Type B pancreatic cell (in vitro differentiated cells): ENCODE measurements at regions not wholly inside any gene's neighbourhood (a gene's known extent, or its start where the extent isn't known, plus 50 kb on each side); places are given as distances from the start of the nearest gene placed in this dataset.

Source experiments
- DNase-seq: peaks from one replicate; pipeline ENCODE4 v3.0.0; 2021; ENCODE audit warnings: mixed read lengths; ENCODE audit not compliant: unreplicated experiment; ENCODE audit errors: extremely low spot score
- H3K27ac Mint-ChIP-seq: 2 replicates; pipeline ENCODE4 v1.8.0; 2021; ENCODE audit warnings: mild to moderate bottlenecking, mixed read lengths
- H3K27me3 Mint-ChIP-seq: 2 replicates; pipeline ENCODE4 v1.8.0; 2021; ENCODE audit warnings: mixed read lengths
- H3K36me3 Mint-ChIP-seq: 2 replicates; pipeline ENCODE4 v1.8.0; 2021; ENCODE audit warnings: mixed read lengths
- H3K4me1 Mint-ChIP-seq: one replicate; pipeline ENCODE4 v1.8.0; 2021; ENCODE audit warnings: mixed read lengths; ENCODE audit not compliant: unreplicated experiment
- H3K4me3 Mint-ChIP-seq: 2 replicates; pipeline ENCODE4 v1.8.0; 2021; ENCODE audit warnings: mild to moderate bottlenecking, mixed read lengths
- H3K9me3 Mint-ChIP-seq: 2 replicates; pipeline ENCODE4 v1.8.0; 2021; ENCODE audit warnings: mixed read lengths
- CTCF ChIP-seq: fragments of 200-600 bp; sonication (generic); conservative IDR thresholded peaks from 2 replicates; pipeline ENCODE4 v1.5.0; 2021; ENCODE audit warnings: antibody characterized with exemption, mild to moderate bottlenecking

DNA sequence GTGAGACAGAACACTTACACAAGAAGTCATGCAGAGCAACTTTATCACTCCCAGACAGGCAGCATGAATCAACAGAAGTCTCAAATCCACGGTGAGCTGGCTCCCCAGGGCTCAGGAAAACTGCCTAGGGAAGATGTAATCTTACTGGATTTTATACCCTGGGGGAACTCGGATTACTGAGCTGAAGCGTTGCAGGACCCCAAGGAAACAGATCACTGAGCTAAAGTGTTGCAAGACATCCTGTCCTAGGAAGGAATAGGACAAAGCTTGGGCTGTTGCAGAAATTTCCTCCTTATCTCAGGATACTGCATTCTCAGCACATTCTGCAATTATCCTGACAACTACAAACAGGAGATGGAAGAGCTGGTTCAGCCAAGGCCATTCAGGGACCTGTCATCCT is 224.8 kb downstream of the TFAP2A start:
- H3K27ac Mint-ChIP-seq = no peak overlapping the region
- DNase-seq = no peak
- H3K27me3 Mint-ChIP-seq = no peaks in the 10 kb centered on the region
- TF ChIP-seq CTCF = no peak
- H3K9me3 Mint-ChIP-seq = peaks cover 11% of the 10 kb centered on the region
- peaks cover 36% of the 10 kb centered on the region for H3K4me1 Mint-ChIP-seq
- no peak overlapping the region for H3K4me3 Mint-ChIP-seq
- peaks cover 3% of the 10 kb centered on the region for H3K36me3 Mint-ChIP-seq

GRCh38 chr6:10184371-10185227 is 230.3 kb downstream of the TFAP2A start:
- no peak overlapping the region for H3K27ac Mint-ChIP-seq

GRCh38 chr6:10180138-10181074 is 234.5 kb downstream of the TFAP2A start:
- peaks cover 20% of the 10 kb centered on the region for H3K4me1 Mint-ChIP-seq
- H3K9me3 Mint-ChIP-seq = peaks cover 9% of the 10 kb centered on the region
- no peak for TF ChIP-seq CTCF
- no peak overlapping the region for H3K4me3 Mint-ChIP-seq
- no peak for DNase-seq
- H3K27ac Mint-ChIP-seq = no peak overlapping the region
- H3K36me3 Mint-ChIP-seq = no peaks in the 10 kb centered on the region
- no peaks in the 10 kb centered on the region for H3K27me3 Mint-ChIP-seq

More at GRCh38 chr6:10184371-10185227, 230.3 kb downstream of the TFAP2A start:
- TF ChIP-seq CTCF = no peak
- H3K4me3 Mint-ChIP-seq = no peak overlapping the region
- DNase-seq = no peak
- no peaks in the 10 kb centered on the region for H3K27me3 Mint-ChIP-seq
- peaks cover 3% of the 10 kb centered on the region for H3K36me3 Mint-ChIP-seq
- peaks cover 42% of the 10 kb centered on the region for H3K4me1 Mint-ChIP-seq
- H3K9me3 Mint-ChIP-seq = peaks cover 14% of the 10 kb centered on the region

DNA sequence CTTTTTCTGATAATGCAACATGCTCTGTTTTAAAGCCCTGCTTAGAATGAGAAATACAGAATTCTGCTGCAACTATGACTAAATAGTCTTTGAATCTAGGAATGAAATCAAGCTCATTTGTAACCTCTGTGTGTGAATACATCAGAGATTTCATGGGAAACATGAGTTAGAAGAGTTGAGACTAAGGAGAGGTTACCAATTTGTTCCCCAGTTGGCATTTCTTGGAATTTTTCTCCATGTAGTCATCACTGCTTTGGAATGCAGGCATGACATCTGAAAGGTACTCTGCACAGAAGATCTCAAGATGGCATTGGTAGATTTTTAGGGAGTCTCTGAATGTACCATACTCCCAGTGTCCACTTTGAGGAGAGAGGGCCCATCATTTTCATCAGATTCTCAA is 237.2 kb downstream of the TFAP2A start:
- no peaks in the 10 kb centered on the region for H3K9me3 Mint-ChIP-seq
- no peaks in the 10 kb centered on the region for H3K4me1 Mint-ChIP-seq
- no peaks in the 10 kb centered on the region for H3K36me3 Mint-ChIP-seq
- no peak overlapping the region for H3K27ac Mint-ChIP-seq
- DNase-seq = no peak
- H3K4me3 Mint-ChIP-seq = no peak overlapping the region
- no peak for TF ChIP-seq CTCF
- H3K27me3 Mint-ChIP-seq = no peaks in the 10 kb centered on the region

DNA sequence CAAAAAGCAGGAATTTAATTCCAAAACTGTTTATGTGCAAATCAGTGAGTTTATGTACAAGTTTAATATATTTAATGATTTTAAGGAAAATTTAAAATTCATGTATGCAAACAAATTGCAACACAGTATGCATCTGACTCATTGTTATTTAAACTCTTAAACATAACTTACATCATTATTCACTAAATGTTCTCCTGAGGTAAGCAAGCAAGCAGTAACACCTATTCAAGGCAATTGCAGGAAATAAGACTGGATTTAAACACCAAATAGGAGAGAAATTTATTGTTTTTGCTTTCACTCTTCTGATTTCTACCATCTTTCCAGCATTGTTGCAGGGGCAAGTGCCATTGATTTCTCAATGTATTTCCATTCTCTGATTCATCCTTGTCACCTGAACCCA is 239.5 kb downstream of the TFAP2A start:
- H3K36me3 Mint-ChIP-seq = no peaks in the 10 kb centered on the region
- TF ChIP-seq CTCF = no peak
- H3K4me3 Mint-ChIP-seq = no peak overlapping the region
- peaks cover 5% of the 10 kb centered on the region for H3K9me3 Mint-ChIP-seq
- no peak for DNase-seq
- no peaks in the 10 kb centered on the region for H3K4me1 Mint-ChIP-seq
- H3K27ac Mint-ChIP-seq = no peak overlapping the region
- no peaks in the 10 kb centered on the region for H3K27me3 Mint-ChIP-seq
